Ovary (tissue), 7 donors: ENCODE measurements at regions not wholly inside any gene's neighbourhood (a gene's known extent, or its start where the extent isn't known, plus 50 kb on each side); places are given as distances from the start of the nearest gene placed in this dataset.

ENCODE experiments used
- DNase-seq, 5 donors: peaks; one replicate each; pipeline ENCODE4 v3.0.0-alpha.2; 2019 to 2020
- H3K27ac ChIP-seq, 2 donors: fragments of 200-600 bp; one replicate each; pipeline versions ENCODE4 v1.5.1 to v1.8.0; 2019 to 2022
- H3K27me3 ChIP-seq: fragments of 200-600 bp; one replicate; pipeline ENCODE4 v1.8.0; 2022
- H3K36me3 ChIP-seq: fragments of 200-600 bp; sonication (generic); one replicate; pipeline ENCODE4 v1.5.1; 2019
- H3K4me1 ChIP-seq: one replicate; pipeline ENCODE4 v1.8.1; 2013; ENCODE audit warnings: mild to moderate bottlenecking, moderate library complexity; ENCODE audit not compliant: insufficient read depth
- H3K4me3 ChIP-seq: fragments of 200-600 bp; sonication (generic); one replicate; pipeline ENCODE4 v1.5.1; 2017
- H3K9me3 ChIP-seq, 2 donors: fragments of 200-600 bp in 1 of 2; sonication (generic) in 1 of 2; one replicate each; pipeline versions ENCODE4 v1.5.1 to v1.8.1; 2013 to 2019; ENCODE audit warnings: mild to moderate bottlenecking in 1 of 2, moderate library complexity in 1 of 2
- CTCF ChIP-seq, 3 donors: fragments of 450-650 bp in 2 of 3; fragments of 200-600 bp in 1 of 3; IDR thresholded peaks; one replicate each; pipeline versions ENCODE4 v1.5.1 to v1.8.0; 2016 to 2022; ENCODE audit warnings: antibody characterized with exemption in 3 of 3, mild to moderate bottlenecking in 1 of 3
- EP300 ChIP-seq: sonication (generic); formaldehyde crosslinking; IDR thresholded peaks from one replicate; pipeline ENCODE4 v1.6.1; 2017; ENCODE audit warnings: antibody characterized with exemption
- POLR2A ChIP-seq: fragments of 450-650 bp; IDR thresholded peaks from one replicate; pipeline ENCODE4 v1.6.1; 2017; ENCODE audit warnings: antibody characterized with exemption, mild to moderate bottlenecking, moderate library complexity
- WGBS, 3 donors: extraction: QIAGEN DNeasy Blood & Tissue Kit in 1 of 3; methylation state at CpG; one replicate each; pipeline versions ENCODE4 v1.1.5 to v1.1.7; 2013 to 2017; 5-methylcytosine and 5-hydroxymethylcytosine counted together
- intact Hi-C, 4 donors: fragments of 100-400 bp; cut with DNase I; formaldehyde crosslinking; loops; one replicate each; pipeline versions ENCODE4 v1.11.0 to v1.15.1; 2022 to 2023
- donor health status: DM: no; HTN: no; CAD: no; lungs with moderate emphysema.
- donor health status: DM: no; HTN: no; CAD: no.
- donor health status: Bipolar disorder and iron deficiency.
- donor health status: DM: no; HTN: no; CAD: no.
- donor health status: DM: yes; HTN: yes; CAD: no.

GRCh38 chrX:40834225-40834624 lies 98.9 kb upstream of the MED14 start:
- WGBS, 3 donors = 94 to 97% (median 95%) methylated on average over 33 of the region's 33 CpGs
- Histone ChIP-seq H3K9me3 (no peaks in the 10 kb centered on the region), H3K4me1 (no peaks in the 10 kb centered on the region), H3K27ac (no peak overlapping the region), H3K36me3 (no peaks in the 10 kb centered on the region), H3K27me3 (no peaks in the 10 kb centered on the region), H3K4me3 (no peak overlapping the region)
- DNase-seq = no peak
- no peak for TF ChIP-seq CTCF (IDR thresholded peaks at IDR 0.05)
- TF ChIP-seq POLR2A = no peak
- no peak for TF ChIP-seq EP300
- intact Hi-C loops = no loop called here

GRCh38 chrX:40835526-40835925 lies 100.2 kb upstream of the MED14 start:
- DNase-seq = no peak
- H3K4me1 ChIP-seq = no peaks in the 10 kb centered on the region
- WGBS, 3 donors = 53 to 58% (median 54%) methylated on average over 7 of the region's 7 CpGs
- no peaks in the 10 kb centered on the region for H3K27me3 ChIP-seq
- no peak overlapping the region for H3K4me3 ChIP-seq
- H3K9me3 ChIP-seq = no peaks in the 10 kb centered on the region
- intact Hi-C loops = no loop called here
- TF ChIP-seq CTCF (IDR thresholded peaks at IDR 0.05) (no peak), POLR2A (no peak), EP300 (no peak)
- H3K27ac ChIP-seq = no peak overlapping the region
- H3K36me3 ChIP-seq = no peaks in the 10 kb centered on the region

GRCh38 chrX:40843643-40844042 lies 108.3 kb upstream of the MED14 start:
- Histone ChIP-seq H3K9me3 (peaks cover 0 to 4% of the 10 kb centered on the region in 2 donors), H3K27me3 (no peaks in the 10 kb centered on the region), H3K27ac (no peak overlapping the region), H3K36me3 (no peaks in the 10 kb centered on the region), H3K4me1 (peaks cover 1% of the 10 kb centered on the region), H3K4me3 (no peak overlapping the region)
- intact Hi-C loops = no loop called here
- TF ChIP-seq POLR2A = no peak
- TF ChIP-seq CTCF (IDR thresholded peaks at IDR 0.05) = no peak
- no peak for TF ChIP-seq EP300
- 94 to 100% (median 98%) methylated on average over 2 of the region's 2 CpGs for WGBS, 3 donors
- no peak for DNase-seq

GRCh38 chrX:40844471-40844870 lies 109.1 kb upstream of the MED14 start:
- DNase-seq = no peak
- Histone ChIP-seq H3K4me3 (no peak overlapping the region), H3K36me3 (no peaks in the 10 kb centered on the region), H3K9me3 (peaks cover 0 to 4% of the 10 kb centered on the region in 2 donors), H3K27ac (no peak overlapping the region), H3K4me1 (peaks cover 1% of the 10 kb centered on the region), H3K27me3 (no peaks in the 10 kb centered on the region)
- no peak for TF ChIP-seq EP300
- TF ChIP-seq CTCF (IDR thresholded peaks at IDR 0.05) = no peak
- TF ChIP-seq POLR2A = no peak
- WGBS, 3 donors = 71 to 81% (median 75%) methylated on average over 2 of the region's 2 CpGs
- intact Hi-C loops = no loop called here
